Cardiac fibroblast (primary cell): ENCODE measurements at regions not wholly inside any gene's neighbourhood (a gene's known extent, or its start where the extent isn't known, plus 50 kb on each side); places are given as distances from the start of the nearest gene placed in this dataset.

ENCODE experiments used
- DNase-seq, 2 donors: peaks; one replicate each; pipeline versions ENCODE4 v3.0.0 to v3.0.0-alpha.2; 2010; ENCODE audit warnings: low read depth in 2 of 2
- H3K4me3 ChIP-seq, 2 donors: replicated peaks in 1 of 2; 1 replicate in 1 of 2; 2 replicates in 1 of 2; pipeline ENCODE4 v1.5.1; 2011; ENCODE audit warnings: low read depth in 2 of 2, low read length in 2 of 2, mild to moderate bottlenecking in 2 of 2, moderate library complexity in 1 of 2
- TF ChIP-seq, protein P1 (sequence below): IDR thresholded peaks from one replicate; pipeline ENCODE4 v1.5.1; 2011; ENCODE audit warnings: low read depth, mild to moderate bottlenecking, low read length, inconsistent platforms

DNA sequence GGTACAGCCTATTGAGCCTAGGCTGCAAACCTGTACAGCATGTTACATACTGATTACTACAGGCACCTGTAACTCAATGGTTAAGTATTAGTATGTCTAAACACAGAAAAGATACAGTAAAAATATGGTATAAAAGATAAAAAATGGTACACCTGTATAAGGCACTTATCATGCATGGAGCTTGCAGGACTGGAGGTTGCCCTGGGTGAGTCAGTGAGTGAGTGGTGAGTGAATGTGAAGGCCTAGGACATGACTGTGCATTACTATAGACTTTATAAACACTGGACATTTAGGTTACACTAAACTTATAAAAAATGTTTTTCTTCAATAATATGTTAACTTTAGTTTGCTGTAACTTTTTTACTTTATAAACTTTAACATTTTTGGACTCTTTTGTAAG is 171.3 kb downstream of the SLC28A3 start:
- TF ChIP-seq, protein P1, sequence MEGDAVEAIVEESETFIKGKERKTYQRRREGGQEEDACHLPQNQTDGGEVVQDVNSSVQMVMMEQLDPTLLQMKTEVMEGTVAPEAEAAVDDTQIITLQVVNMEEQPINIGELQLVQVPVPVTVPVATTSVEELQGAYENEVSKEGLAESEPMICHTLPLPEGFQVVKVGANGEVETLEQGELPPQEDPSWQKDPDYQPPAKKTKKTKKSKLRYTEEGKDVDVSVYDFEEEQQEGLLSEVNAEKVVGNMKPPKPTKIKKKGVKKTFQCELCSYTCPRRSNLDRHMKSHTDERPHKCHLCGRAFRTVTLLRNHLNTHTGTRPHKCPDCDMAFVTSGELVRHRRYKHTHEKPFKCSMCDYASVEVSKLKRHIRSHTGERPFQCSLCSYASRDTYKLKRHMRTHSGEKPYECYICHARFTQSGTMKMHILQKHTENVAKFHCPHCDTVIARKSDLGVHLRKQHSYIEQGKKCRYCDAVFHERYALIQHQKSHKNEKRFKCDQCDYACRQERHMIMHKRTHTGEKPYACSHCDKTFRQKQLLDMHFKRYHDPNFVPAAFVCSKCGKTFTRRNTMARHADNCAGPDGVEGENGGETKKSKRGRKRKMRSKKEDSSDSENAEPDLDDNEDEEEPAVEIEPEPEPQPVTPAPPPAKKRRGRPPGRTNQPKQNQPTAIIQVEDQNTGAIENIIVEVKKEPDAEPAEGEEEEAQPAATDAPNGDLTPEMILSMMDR, result no peak
- peak in 1 of 2 donors; percentile 75 for DNase-seq
- no peak overlapping the region for H3K4me3 ChIP-seq

DNA sequence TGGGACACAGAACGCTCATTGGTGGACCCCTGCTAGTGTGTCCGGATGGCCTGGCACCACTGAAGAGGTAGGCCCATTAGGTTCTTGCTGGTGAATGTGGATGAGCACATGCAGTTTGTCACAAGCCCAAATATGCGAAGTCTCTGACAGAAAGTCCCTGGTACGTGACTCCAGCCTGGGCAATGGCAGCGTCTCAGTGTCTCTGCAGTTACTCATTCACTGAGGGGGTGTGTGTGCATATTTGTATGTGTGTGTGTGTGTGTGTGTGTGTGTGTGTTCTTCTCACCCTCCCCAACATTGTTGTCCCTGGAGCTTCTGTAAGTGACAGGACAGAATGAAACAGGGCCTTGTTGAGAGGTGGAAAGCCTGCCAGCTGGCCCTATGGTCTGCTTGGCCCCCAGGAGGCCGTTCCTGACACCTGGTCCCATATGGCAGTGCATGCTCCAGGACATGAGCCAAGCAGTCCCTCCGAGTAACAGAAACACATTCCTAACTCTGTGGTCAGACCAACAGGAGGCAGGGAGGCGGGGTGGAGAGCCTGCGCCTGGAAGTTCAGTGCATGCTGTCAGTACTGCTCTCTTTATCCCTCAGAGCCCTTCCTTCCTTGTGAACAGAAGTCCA is 169.9 kb downstream of the SLC28A3 start:
- peak; percentile 97 for DNase-seq
- H3K4me3 ChIP-seq, result no peak overlapping the region
- TF ChIP-seq, protein P1, result peak; percentile 28

DNA sequence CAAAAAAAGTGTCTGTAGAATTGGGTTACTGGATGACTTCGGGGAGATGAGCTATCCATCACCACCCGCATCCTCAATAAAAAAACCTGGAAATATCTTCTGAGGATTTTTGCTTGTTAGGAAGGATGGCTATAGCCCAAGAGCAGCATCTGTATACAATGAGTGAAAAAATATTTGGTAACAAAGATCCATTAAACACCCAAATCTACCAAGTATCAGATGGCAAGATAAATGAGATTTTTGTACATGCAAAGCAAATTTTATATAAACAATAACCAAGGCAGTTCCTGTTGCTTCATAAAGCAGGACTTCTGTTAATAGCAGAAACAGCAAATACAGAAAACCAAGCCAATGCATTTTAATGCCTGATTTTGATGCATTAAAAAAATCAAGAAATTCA is 166.6 kb downstream of the SLC28A3 start:
- TF ChIP-seq, protein P1, result no peak
- H3K4me3 ChIP-seq, result no peak overlapping the region
- DNase-seq, result no peak

GRCh38 chr9:84174486-84174885 is 166.1 kb downstream of the SLC28A3 start:
- no peak overlapping the region for H3K4me3 ChIP-seq
- peak in 1 of 2 donors; percentile 12 for DNase-seq
- TF ChIP-seq, protein P1, result no peak

- H3K4me3 ChIP-seq, result no peak overlapping the region
- TF ChIP-seq, protein P1, result no peak
- DNase-seq, result no peak
Observed at GRCh38 chr9:84177407-84177806, 163.2 kb downstream of the SLC28A3 start.

DNA sequence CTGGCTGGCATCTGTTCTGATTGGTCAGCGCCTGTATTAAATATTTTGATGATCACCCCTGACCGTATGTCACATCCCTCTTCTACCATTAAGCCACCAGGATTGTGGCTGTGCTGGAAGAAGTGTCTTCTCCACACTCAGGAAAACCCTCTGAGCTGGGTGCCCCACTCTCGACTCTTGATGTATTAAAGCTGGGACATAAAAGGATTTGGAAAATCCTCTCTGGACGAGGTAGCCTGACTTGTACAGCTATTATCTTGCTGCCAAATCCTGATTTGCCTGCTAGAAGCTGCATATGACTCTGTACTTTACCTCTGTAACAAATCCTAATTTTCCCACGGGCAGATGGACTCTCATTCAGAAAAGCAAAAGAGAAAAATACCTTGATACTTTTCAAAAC is 161.0 kb downstream of the SLC28A3 start:
- DNase-seq, result no peak
- TF ChIP-seq, protein P1, result no peak
- H3K4me3 ChIP-seq, result no peak overlapping the region

GRCh38 chr9:84187090-84187489 is 153.5 kb downstream of the SLC28A3 start:
- peak in 1 of 2 donors; percentile 36 for DNase-seq
- TF ChIP-seq, protein P1, result no peak
- H3K4me3 ChIP-seq, result no peak overlapping the region
